Hepatocyte (in vitro differentiated cells): ENCODE measurements at regions not wholly inside any gene's neighbourhood (a gene's known extent, or its start where the extent isn't known, plus 50 kb on each side); places are given as distances from the start of the nearest gene placed in this dataset.
A peak's percentile ranks its signal among the peaks of the same experiment; 100 is the strongest.

ENCODE experiments used
- DNase-seq: peaks from one replicate; pipeline ENCODE4 v3.0.0-alpha.2; 2016; ENCODE audit warnings: low spot score
- H2AFZ ChIP-seq: fragments of 200-600 bp; sonication (generic); 2 replicates; pipeline ENCODE4 v1.6.0; 2016; ENCODE audit warnings: antibody characterized with exemption, mild to moderate bottlenecking
- H3K27ac ChIP-seq: fragments of 200-600 bp; sonication (generic); 2 replicates; pipeline ENCODE4 v1.5.1; 2016; ENCODE audit warnings: mild to moderate bottlenecking
- H3K27me3 ChIP-seq: fragments of 200-600 bp; sonication (generic); 2 replicates; pipeline ENCODE4 v1.6.1; 2016
- H3K36me3 ChIP-seq: fragments of 200-600 bp; sonication (generic); replicated peaks from 2 replicates; pipeline ENCODE4 v1.5.1; 2016; ENCODE audit warnings: low read depth; ENCODE audit not compliant: insufficient read depth
- H3K4me1 ChIP-seq: fragments of 200-600 bp; sonication (generic); 2 replicates; pipeline ENCODE4 v1.5.1; 2016; ENCODE audit warnings: mild to moderate bottlenecking, moderate library complexity; ENCODE audit not compliant: insufficient read depth
- H3K4me2 ChIP-seq: fragments of 200-600 bp; sonication (generic); 2 replicates; pipeline ENCODE4 v1.6.0; 2016
- H3K4me3 ChIP-seq: fragments of 200-600 bp; sonication (generic); 2 replicates; pipeline ENCODE4 v1.5.1; 2016; ENCODE audit warnings: mild to moderate bottlenecking
- H3K79me2 ChIP-seq: fragments of 200-600 bp; sonication (generic); 2 replicates; pipeline ENCODE4 v1.6.0; 2017; ENCODE audit warnings: mild to moderate bottlenecking
- H3K9me2 ChIP-seq: fragments of 200-600 bp; sonication (generic); replicated peaks from 2 replicates; pipeline ENCODE4 v1.6.0; 2017; ENCODE audit warnings: mild to moderate bottlenecking; ENCODE audit not compliant: insufficient read depth
- H3K9me3 ChIP-seq: fragments of 200-600 bp; sonication (generic); 2 replicates; pipeline ENCODE4 v1.5.1; 2016; ENCODE audit warnings: low read depth, mild to moderate bottlenecking
- H4K20me1 ChIP-seq: fragments of 200-600 bp; sonication (generic); 2 replicates; pipeline ENCODE4 v1.6.0; 2016; ENCODE audit warnings: mild to moderate bottlenecking; ENCODE audit not compliant: insufficient read depth, poor library complexity, severe bottlenecking
- EZH2 ChIP-seq: fragments of 200-600 bp; sonication (generic); IDR thresholded peaks from 2 replicates; pipeline ENCODE4 v1.6.1; 2016; ENCODE audit warnings: antibody characterized with exemption, mild to moderate bottlenecking, borderline replicate concordance
- EZH2phosphoT487 ChIP-seq: fragments of 200-600 bp; sonication (generic); IDR thresholded peaks from one replicate; pipeline ENCODE4 v1.6.1; 2018; ENCODE audit warnings: antibody characterized with exemption, mild to moderate bottlenecking, low read depth, moderate library complexity; ENCODE audit not compliant: unreplicated experiment, severe bottlenecking
- WGBS: methylation state at CpG from one replicate; pipeline ENCODE4 v1.1.6; 2016; ENCODE audit warnings: low lambda C conversion rate; ENCODE audit errors: missing lambda C conversion rate; 5-methylcytosine and 5-hydroxymethylcytosine counted together
- TF ChIP-seq, protein P1 (sequence below): fragments of 200-600 bp; sonication (generic); IDR thresholded peaks from 2 replicates; pipeline ENCODE4 v1.5.1; 2016; ENCODE audit warnings: antibody characterized with exemption, mild to moderate bottlenecking; ENCODE audit not compliant: poor library complexity

DNA sequence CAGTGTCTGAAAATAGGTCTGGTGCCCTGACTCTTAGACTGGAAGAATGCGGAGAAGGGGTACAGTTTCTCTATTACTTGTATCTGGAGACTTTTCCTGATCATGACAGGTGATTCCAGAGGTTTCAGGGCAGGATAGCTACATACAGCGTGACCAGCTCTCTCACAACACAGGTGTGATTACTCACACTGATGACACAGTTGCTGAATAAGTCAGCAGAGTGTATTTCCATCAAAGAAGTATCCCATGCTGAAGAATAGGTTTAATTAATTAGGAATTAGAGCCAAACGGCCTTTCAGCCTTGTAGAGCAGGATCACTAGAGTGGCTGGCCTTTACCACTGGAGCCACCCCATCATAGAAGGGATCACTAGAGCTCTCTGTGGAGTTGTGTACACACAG is 298.6 kb downstream of the LMX1A start:
- Histone ChIP-seq H3K27ac (no peak overlapping the region), H3K4me2 (no peak overlapping the region), H4K20me1 (no peaks in the 10 kb centered on the region), H3K79me2 (no peaks in the 10 kb centered on the region), H3K9me2 (no peaks in the 10 kb centered on the region), H3K27me3 (no peaks in the 10 kb centered on the region), H3K36me3 (no peaks in the 10 kb centered on the region), H2AFZ (no peak overlapping the region), H3K4me1 (no peaks in the 10 kb centered on the region), H3K9me3 (no peaks in the 10 kb centered on the region), H3K4me3 (no peak overlapping the region)
- WGBS: 55% methylated on average over 3 of the region's 3 CpGs
- TF ChIP-seq EZH2phosphoT487: no peak
- TF ChIP-seq, protein P1, sequence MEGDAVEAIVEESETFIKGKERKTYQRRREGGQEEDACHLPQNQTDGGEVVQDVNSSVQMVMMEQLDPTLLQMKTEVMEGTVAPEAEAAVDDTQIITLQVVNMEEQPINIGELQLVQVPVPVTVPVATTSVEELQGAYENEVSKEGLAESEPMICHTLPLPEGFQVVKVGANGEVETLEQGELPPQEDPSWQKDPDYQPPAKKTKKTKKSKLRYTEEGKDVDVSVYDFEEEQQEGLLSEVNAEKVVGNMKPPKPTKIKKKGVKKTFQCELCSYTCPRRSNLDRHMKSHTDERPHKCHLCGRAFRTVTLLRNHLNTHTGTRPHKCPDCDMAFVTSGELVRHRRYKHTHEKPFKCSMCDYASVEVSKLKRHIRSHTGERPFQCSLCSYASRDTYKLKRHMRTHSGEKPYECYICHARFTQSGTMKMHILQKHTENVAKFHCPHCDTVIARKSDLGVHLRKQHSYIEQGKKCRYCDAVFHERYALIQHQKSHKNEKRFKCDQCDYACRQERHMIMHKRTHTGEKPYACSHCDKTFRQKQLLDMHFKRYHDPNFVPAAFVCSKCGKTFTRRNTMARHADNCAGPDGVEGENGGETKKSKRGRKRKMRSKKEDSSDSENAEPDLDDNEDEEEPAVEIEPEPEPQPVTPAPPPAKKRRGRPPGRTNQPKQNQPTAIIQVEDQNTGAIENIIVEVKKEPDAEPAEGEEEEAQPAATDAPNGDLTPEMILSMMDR: no peak
- TF ChIP-seq EZH2: no peak
- no peak for DNase-seq

DNA sequence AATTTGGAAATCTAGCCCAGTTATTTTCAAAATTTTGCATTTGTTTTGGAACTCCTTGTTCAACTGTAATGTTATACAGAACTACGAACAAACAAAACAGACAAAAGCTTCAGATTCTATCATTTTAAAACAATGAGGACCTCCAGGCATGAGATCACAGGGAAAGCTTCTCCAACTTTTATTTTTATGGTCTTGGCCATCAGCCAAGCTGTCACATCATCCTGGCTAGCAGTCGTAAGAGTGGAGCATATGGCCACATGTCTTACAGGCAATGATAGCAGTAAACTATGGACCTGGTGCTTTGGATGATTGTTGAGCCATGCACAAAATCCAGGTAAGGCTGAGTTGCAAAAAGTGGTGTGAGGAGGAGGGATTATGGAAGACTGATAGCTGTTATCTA is 299.6 kb downstream of the LMX1A start:
- Histone ChIP-seq H4K20me1 (no peaks in the 10 kb centered on the region), H3K27me3 (no peaks in the 10 kb centered on the region), H3K36me3 (no peaks in the 10 kb centered on the region), H3K4me2 (no peak overlapping the region), H3K27ac (no peak overlapping the region), H2AFZ (no peak overlapping the region), H3K9me2 (no peaks in the 10 kb centered on the region), H3K79me2 (no peaks in the 10 kb centered on the region), H3K9me3 (no peaks in the 10 kb centered on the region), H3K4me3 (no peak overlapping the region), H3K4me1 (no peaks in the 10 kb centered on the region)
- 48% methylated on average over 2 of the region's 2 CpGs for WGBS
- no peak for TF ChIP-seq EZH2
- TF ChIP-seq, protein P1: no peak
- DNase-seq: peak; percentile 21

DNA sequence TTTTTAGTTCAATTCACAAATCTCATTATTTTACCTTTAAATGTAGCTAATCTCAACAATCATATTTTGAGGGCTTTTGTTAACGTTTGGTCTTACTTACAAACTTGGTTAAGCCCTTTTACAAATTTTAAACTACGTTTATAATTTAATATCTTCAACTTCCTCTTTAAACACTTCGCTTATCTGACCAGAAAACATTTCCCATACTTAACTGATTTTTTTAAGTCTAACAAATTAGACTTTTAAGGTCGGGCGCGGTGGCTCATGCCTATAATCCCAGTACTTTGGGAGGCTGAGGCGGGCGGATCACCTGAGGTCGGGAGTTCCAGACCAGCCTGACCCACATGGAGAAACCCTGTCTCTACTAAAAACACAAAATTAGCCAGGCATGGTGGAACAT is 300.9 kb downstream of the LMX1A start:
- DNase-seq: no peak
- H3K27ac ChIP-seq: no peak overlapping the region
- no peaks in the 10 kb centered on the region for H3K9me3 ChIP-seq
- no peaks in the 10 kb centered on the region for H3K4me1 ChIP-seq
- 82% methylated on average over 9 of the region's 9 CpGs for WGBS
- no peak overlapping the region for H2AFZ ChIP-seq
- no peaks in the 10 kb centered on the region for H3K36me3 ChIP-seq
- H3K4me2 ChIP-seq: no peak overlapping the region
- H3K9me2 ChIP-seq: no peaks in the 10 kb centered on the region
- no peak overlapping the region for H3K4me3 ChIP-seq
- TF ChIP-seq EZH2phosphoT487: no peak
- no peak for TF ChIP-seq EZH2
- TF ChIP-seq, protein P1: no peak
- no peaks in the 10 kb centered on the region for H4K20me1 ChIP-seq
- H3K79me2 ChIP-seq: no peaks in the 10 kb centered on the region
- H3K27me3 ChIP-seq: no peaks in the 10 kb centered on the region

DNA sequence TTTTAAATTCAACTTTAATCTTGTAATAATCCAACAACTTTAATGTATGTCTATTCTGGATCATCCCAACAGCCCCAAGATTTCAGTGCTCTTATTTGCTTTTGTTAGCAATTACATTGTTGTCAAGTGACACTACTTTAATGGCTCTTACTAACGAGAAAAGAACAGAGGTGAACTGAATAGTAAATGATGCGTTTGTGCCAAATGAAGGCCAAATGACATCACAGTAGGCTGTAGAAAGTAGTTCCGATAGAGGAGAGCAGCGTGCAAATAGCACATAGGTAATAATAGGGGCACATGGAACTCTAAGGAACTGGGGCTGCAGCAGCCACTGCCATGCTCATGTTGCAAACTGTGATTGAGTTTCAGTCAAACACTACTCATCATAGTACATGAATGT is 301.9 kb downstream of the LMX1A start:
- 64% methylated on average over 4 of the region's 4 CpGs for WGBS
- no peak overlapping the region for H3K4me2 ChIP-seq
- no peak overlapping the region for H3K27ac ChIP-seq
- no peaks in the 10 kb centered on the region for H3K79me2 ChIP-seq
- no peaks in the 10 kb centered on the region for H3K9me3 ChIP-seq
- H3K27me3 ChIP-seq: no peaks in the 10 kb centered on the region
- no peaks in the 10 kb centered on the region for H3K4me1 ChIP-seq
- no peak for DNase-seq
- no peak overlapping the region for H3K4me3 ChIP-seq
- TF ChIP-seq EZH2 (no peak), EZH2phosphoT487 (no peak)
- TF ChIP-seq, protein P1: no peak
- no peaks in the 10 kb centered on the region for H3K36me3 ChIP-seq
- no peak overlapping the region for H2AFZ ChIP-seq
- H4K20me1 ChIP-seq: no peaks in the 10 kb centered on the region
- no peaks in the 10 kb centered on the region for H3K9me2 ChIP-seq
